Endothelial cell of umbilical vein (primary cell): ENCODE measurements at regions not wholly inside any gene's neighbourhood (a gene's known extent, or its start where the extent isn't known, plus 50 kb on each side); places are given as distances from the start of the nearest gene placed in this dataset.

ENCODE experiments used
- BruUV-seq: library from RNA; stranded (reverse); fragments of 400-500 nt; replicated peaks from 2 replicates; lab custom pipeline; 2021; lab: Mats Ljungman, UMichigan
- CTCF ChIA-PET: fragments of 300-600, 350-600 bp; sonication (Branson Sonifier 250); formaldehyde crosslinking; loops from one replicate; lab custom pipeline; 2021; ENCODE audit warnings: antibody characterized with exemption, inconsistent platforms; lab: Charles Lee
- POLR2A ChIA-PET: fragments of 300-600, 350-600 bp; sonication (Branson Sonifier 250); formaldehyde crosslinking; loops from one replicate; lab custom pipeline; 2021; ENCODE audit warnings: antibody characterized with exemption, inconsistent platforms; lab: Charles Lee
- DNase-seq: peaks from one replicate; pipeline ENCODE4 v3.0.0-alpha.2; 2011; ENCODE audit warnings: low read depth, low spot score
- FAIRE-seq: peaks from 2 replicates; lab custom pipeline; 2011; peaks lifted over from hg19 to GRCh38; lab: Jason Lieb, UNC
- H2AFZ ChIP-seq: 2 replicates; pipeline ENCODE4 v1.6.0; 2012; ENCODE audit warnings: low read depth, low read length, control low read depth, inconsistent platforms
- H3K27ac ChIP-seq: 2 replicates; pipeline ENCODE4 v1.5.1; 2011; ENCODE audit warnings: low read depth, mild to moderate bottlenecking, control low read depth, low read length, moderate library complexity; ENCODE audit not compliant: insufficient read depth
- H3K27me3 ChIP-seq, 2 experiments: 2 replicates each; pipeline versions ENCODE4 v1.6.0 to v1.6.1; 2011; ENCODE audit warnings: low read length in 2 of 2, mixed read lengths in 1 of 2; ENCODE audit not compliant: control insufficient read depth in 2 of 2, insufficient read depth in 2 of 2
- H3K36me3 ChIP-seq, 2 experiments: 2 replicates in 1 of 2; 3 replicates in 1 of 2; pipeline ENCODE4 v1.5.1; 2011; ENCODE audit warnings: low read length in 2 of 2, mild to moderate bottlenecking in 1 of 2, moderate library complexity in 1 of 2; ENCODE audit not compliant: control insufficient read depth in 2 of 2, insufficient read depth in 2 of 2; ENCODE audit errors: extremely low read depth in 1 of 2
- H3K4me1 ChIP-seq: 3 replicates; pipeline ENCODE4 v1.5.1; 2011; ENCODE audit warnings: mild to moderate bottlenecking, low read length; ENCODE audit not compliant: control insufficient read depth, insufficient read depth; ENCODE audit errors: extremely low read depth
- H3K4me2 ChIP-seq: 2 replicates; pipeline ENCODE4 v1.6.1; 2011; ENCODE audit warnings: low read length, control low read depth, mixed read lengths; ENCODE audit not compliant: insufficient read depth
- H3K4me3 ChIP-seq, 3 experiments: fragments of 200-600 bp in 1 of 3; sonication (generic), shearing (Covaris generic) in 1 of 3; replicated peaks in 1 of 3; 2 replicates each; pipeline ENCODE4 v1.5.1; 2011 to 2016; ENCODE audit warnings: control low read depth in 3 of 3, low read length in 3 of 3, mild to moderate bottlenecking in 2 of 3, inconsistent platforms in 1 of 3, low read depth in 1 of 3, moderate library complexity in 1 of 3; ENCODE audit not compliant: insufficient read depth in 1 of 3
- H3K79me2 ChIP-seq: 2 replicates; pipeline ENCODE4 v1.6.0; 2012; ENCODE audit warnings: low read length, inconsistent platforms; ENCODE audit not compliant: control insufficient read depth, insufficient read depth
- H3K9ac ChIP-seq: replicated peaks from 2 replicates; pipeline ENCODE3; 2011; ENCODE audit warnings: low read length, control low read depth; ENCODE audit not compliant: insufficient read depth; ENCODE audit errors: extremely low read depth
- H3K9me1 ChIP-seq: replicated peaks from 3 replicates; pipeline ENCODE4 v1.6.0; 2011; ENCODE audit warnings: mild to moderate bottlenecking, low read length; ENCODE audit not compliant: control insufficient read depth, insufficient read depth; ENCODE audit errors: extremely low read depth
- H3K9me3 ChIP-seq: replicated peaks from 2 replicates; pipeline ENCODE4 v1.5.1; 2012; ENCODE audit warnings: low read length, inconsistent platforms; ENCODE audit not compliant: control insufficient read depth, insufficient read depth
- H4K20me1 ChIP-seq: replicated peaks from 2 replicates; pipeline ENCODE3; 2011; ENCODE audit warnings: mild to moderate bottlenecking, low read length; ENCODE audit not compliant: control insufficient read depth, insufficient read depth; ENCODE audit errors: extremely low read depth
- EZH2 ChIP-seq: IDR thresholded peaks from 2 replicates; pipeline ENCODE4 v1.6.1; 2012; ENCODE audit warnings: borderline replicate concordance, low read depth, mild to moderate bottlenecking, moderate library complexity, low read length, inconsistent platforms; ENCODE audit not compliant: severe bottlenecking
- FOS ChIP-seq: IDR thresholded peaks from 2 replicates; pipeline ENCODE4 v1.6.1; 2011; ENCODE audit warnings: mild to moderate bottlenecking, low read length, moderate library complexity, borderline replicate concordance; ENCODE audit not compliant: insufficient read depth
- GATA2 ChIP-seq: IDR thresholded peaks from 2 replicates; pipeline ENCODE4 v1.7.0; 2011; ENCODE audit warnings: low read depth, mild to moderate bottlenecking, moderate library complexity, mixed read lengths, low read length; ENCODE audit not compliant: insufficient read length, insufficient read depth
- JUN ChIP-seq: IDR thresholded peaks from 2 replicates; pipeline ENCODE4 v1.6.1; 2011; ENCODE audit warnings: borderline replicate concordance, low read depth; ENCODE audit not compliant: insufficient read length, insufficient read depth
- MYC ChIP-seq: IDR thresholded peaks from one replicate; pipeline ENCODE4 v1.6.1; 2011; ENCODE audit warnings: mild to moderate bottlenecking, low read depth, low read length
- POLR2A ChIP-seq: IDR thresholded peaks from 2 replicates; pipeline ENCODE4 v1.6.1; 2012; ENCODE audit warnings: low read depth, mild to moderate bottlenecking, control low read depth, low read length
- dilution Hi-C: fragments of 300-500 bp; cut with MboI; formaldehyde crosslinking; loops from one replicate; pipeline ENCODE4 v1.15.0; 2019; ENCODE audit warnings: low sequenced_read_pairs; ENCODE audit not compliant: extremely low pct_ligation_motif_present
- intact Hi-C: fragments of 100-400 bp; cut with micrococcal nuclease; formaldehyde crosslinking; loops from one replicate; pipeline ENCODE4 v1.10.0; 2022

- no peak overlapping the region for H3K4me2 ChIP-seq
- no peaks in the 10 kb centered on the region for H3K27me3 ChIP-seq
- H3K9ac ChIP-seq: no peak overlapping the region
- ChIA-PET CTCF (interaction anchor here (1.1 kb wide), 1 partner anchor 16 kb away, joined by 4 read pairs; no protein-coding TSS in a partner anchor), POLR2A (no interaction called here)
- H3K9me3 ChIP-seq: peaks cover 12% of the 10 kb centered on the region
- FAIRE-seq (no peak), DNase-seq (no peak)
- no peak overlapping the region for H3K4me3 ChIP-seq
- no peaks in the 10 kb centered on the region for H3K79me2 ChIP-seq
- H3K36me3 ChIP-seq: no peaks in the 10 kb centered on the region
- no peaks in the 10 kb centered on the region for H4K20me1 ChIP-seq
- intact Hi-C loops (no loop called here), dilution Hi-C loops (no loop called here)
- no TSS peak for BruUV-seq
- no peak overlapping the region for H2AFZ ChIP-seq
- no peaks in the 10 kb centered on the region for H3K9me1 ChIP-seq
- H3K27ac ChIP-seq: no peak overlapping the region
- TF ChIP-seq MYC: no peak
- no peak for TF ChIP-seq GATA2
- no peak for TF ChIP-seq FOS
- no peak for TF ChIP-seq POLR2A
- TF ChIP-seq EZH2: no peak
- H3K4me1 ChIP-seq: no peaks in the 10 kb centered on the region
Measured at GRCh38 chr18:73286584-73286983, 418.8 kb upstream of the NETO1 start.

- Histone ChIP-seq H3K4me3 (no peak overlapping the region), H2AFZ (no peak overlapping the region), H3K9me3 (peaks cover 9% of the 10 kb centered on the region), H3K79me2 (no peaks in the 10 kb centered on the region), H4K20me1 (no peaks in the 10 kb centered on the region), H3K9me1 (no peaks in the 10 kb centered on the region), H3K36me3 (no peaks in the 10 kb centered on the region), H3K9ac (no peak overlapping the region), H3K4me1 (no peaks in the 10 kb centered on the region), H3K27ac (no peak overlapping the region), H3K4me2 (no peak overlapping the region), H3K27me3 (no peaks in the 10 kb centered on the region)
- POLR2A ChIA-PET: no interaction called here
- TF ChIP-seq JUN (no peak), FOS (no peak), EZH2 (no peak), MYC (no peak), POLR2A (no peak), GATA2 (no peak)
- DNase-seq (no peak), FAIRE-seq (no peak)
- CTCF ChIA-PET: no interaction called here
- intact Hi-C loops: no loop called here
- dilution Hi-C loops: no loop called here
- BruUV-seq: no TSS peak
Measured at GRCh38 chr18:73283788-73284187, 416.0 kb upstream of the NETO1 start.
